ENCODE measurements at regions not wholly inside any gene's neighbourhood (a gene's known extent, or its start where the extent isn't known, plus 50 kb on each side); places are given as distances from the start of the nearest gene placed in this dataset.

DNA sequence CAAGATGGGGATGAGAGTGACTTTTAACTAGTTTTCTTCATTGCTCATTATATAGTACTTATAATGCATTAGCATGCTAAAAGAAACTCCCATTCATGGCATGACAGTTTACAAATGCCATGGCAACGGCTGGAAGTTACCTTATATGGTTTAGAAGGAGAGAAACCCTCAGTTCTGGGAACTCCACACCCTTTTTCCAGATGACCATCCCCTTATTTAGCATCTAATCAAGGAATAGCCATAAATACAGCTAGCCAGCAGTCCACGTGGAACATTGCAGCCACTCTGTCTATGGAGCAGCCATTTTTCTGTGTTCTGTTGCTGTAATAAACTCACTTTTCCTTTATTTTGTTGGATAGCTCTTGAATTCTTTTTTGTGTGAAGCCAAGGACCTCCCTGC is 1137.8 kb downstream of the CDH18 start:
- no peak overlapping the region for H3K27ac ChIP-seq (replicated peaks)
- TF ChIP-seq SPI1 (IDR thresholded peaks at IDR 0.05; ENCODE audit: borderline replicate concordance, low read depth) (no peak), POLR2AphosphoS5 (IDR thresholded peaks at IDR 0.05; ENCODE audit: low read depth) (no peak), GABPA (IDR thresholded peaks at IDR 0.05; ENCODE audit: low read depth) (no peak), CTCF (IDR thresholded peaks at IDR 0.05; ENCODE audit: insufficient read depth, low read length) (no peak)
- TF ChIP-seq, protein P1, sequence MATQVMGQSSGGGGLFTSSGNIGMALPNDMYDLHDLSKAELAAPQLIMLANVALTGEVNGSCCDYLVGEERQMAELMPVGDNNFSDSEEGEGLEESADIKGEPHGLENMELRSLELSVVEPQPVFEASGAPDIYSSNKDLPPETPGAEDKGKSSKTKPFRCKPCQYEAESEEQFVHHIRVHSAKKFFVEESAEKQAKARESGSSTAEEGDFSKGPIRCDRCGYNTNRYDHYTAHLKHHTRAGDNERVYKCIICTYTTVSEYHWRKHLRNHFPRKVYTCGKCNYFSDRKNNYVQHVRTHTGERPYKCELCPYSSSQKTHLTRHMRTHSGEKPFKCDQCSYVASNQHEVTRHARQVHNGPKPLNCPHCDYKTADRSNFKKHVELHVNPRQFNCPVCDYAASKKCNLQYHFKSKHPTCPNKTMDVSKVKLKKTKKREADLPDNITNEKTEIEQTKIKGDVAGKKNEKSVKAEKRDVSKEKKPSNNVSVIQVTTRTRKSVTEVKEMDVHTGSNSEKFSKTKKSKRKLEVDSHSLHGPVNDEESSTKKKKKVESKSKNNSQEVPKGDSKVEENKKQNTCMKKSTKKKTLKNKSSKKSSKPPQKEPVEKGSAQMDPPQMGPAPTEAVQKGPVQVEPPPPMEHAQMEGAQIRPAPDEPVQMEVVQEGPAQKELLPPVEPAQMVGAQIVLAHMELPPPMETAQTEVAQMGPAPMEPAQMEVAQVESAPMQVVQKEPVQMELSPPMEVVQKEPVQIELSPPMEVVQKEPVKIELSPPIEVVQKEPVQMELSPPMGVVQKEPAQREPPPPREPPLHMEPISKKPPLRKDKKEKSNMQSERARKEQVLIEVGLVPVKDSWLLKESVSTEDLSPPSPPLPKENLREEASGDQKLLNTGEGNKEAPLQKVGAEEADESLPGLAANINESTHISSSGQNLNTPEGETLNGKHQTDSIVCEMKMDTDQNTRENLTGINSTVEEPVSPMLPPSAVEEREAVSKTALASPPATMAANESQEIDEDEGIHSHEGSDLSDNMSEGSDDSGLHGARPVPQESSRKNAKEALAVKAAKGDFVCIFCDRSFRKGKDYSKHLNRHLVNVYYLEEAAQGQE (IDR thresholded peaks at IDR 0.05; ENCODE audit: insufficient replicate concordance, low read depth): no peak
- DNase-seq (ENCODE audit: low read depth in 1 of 2, low spot score in 1 of 2): no peak
- H3K27me3 ChIP-seq (ENCODE audit: insufficient read depth, poor library complexity, severe bottlenecking): no peaks in the 10 kb centered on the region
- no peak overlapping the region for H3K4me3 ChIP-seq (replicated peaks; ENCODE audit: insufficient read depth, low read length)

- no peak for DNase-seq (ENCODE audit: low read depth in 1 of 2, low spot score in 1 of 2)
- TF ChIP-seq POLR2AphosphoS5 (IDR thresholded peaks at IDR 0.05; ENCODE audit: low read depth) (no peak), CTCF (IDR thresholded peaks at IDR 0.05; ENCODE audit: insufficient read depth, low read length) (no peak), SPI1 (IDR thresholded peaks at IDR 0.05; ENCODE audit: borderline replicate concordance, low read depth) (no peak), GABPA (IDR thresholded peaks at IDR 0.05; ENCODE audit: low read depth) (no peak)
- TF ChIP-seq, protein P1 (IDR thresholded peaks at IDR 0.05; ENCODE audit: insufficient replicate concordance, low read depth): no peak
- no peak overlapping the region for H3K4me3 ChIP-seq (replicated peaks; ENCODE audit: insufficient read depth, low read length)
- H3K27ac ChIP-seq (replicated peaks): no peak overlapping the region
- no peaks in the 10 kb centered on the region for H3K27me3 ChIP-seq (ENCODE audit: insufficient read depth, poor library complexity, severe bottlenecking)
Observed at GRCh38 chr5:18872978-18873377, 1115.0 kb downstream of the CDH18 start.

DNA sequence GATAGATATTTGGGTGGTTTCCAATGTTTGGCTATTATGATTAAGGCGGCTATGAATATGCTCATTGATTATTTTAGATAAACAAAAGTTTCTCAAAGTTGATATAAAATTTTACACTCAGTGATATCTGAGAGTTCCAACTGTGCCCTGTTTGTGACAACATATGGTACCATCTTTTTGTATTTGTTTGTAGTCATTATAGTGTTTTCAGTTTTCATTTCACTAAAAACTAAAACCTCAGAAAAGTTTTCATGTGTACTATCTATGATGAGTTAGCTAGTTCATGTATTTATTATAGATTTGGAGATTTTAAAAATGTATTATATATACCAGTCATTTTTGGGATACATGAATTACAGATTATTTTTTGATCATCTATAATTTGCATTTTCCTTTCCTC is 1111.4 kb downstream of the CDH18 start:
- TF ChIP-seq SPI1 (IDR thresholded peaks at IDR 0.05; ENCODE audit: borderline replicate concordance, low read depth) (no peak), POLR2AphosphoS5 (IDR thresholded peaks at IDR 0.05; ENCODE audit: low read depth) (no peak), GABPA (IDR thresholded peaks at IDR 0.05; ENCODE audit: low read depth) (no peak), CTCF (IDR thresholded peaks at IDR 0.05; ENCODE audit: insufficient read depth, low read length) (no peak)
- TF ChIP-seq, protein P1 (IDR thresholded peaks at IDR 0.05; ENCODE audit: insufficient replicate concordance, low read depth): no peak
- H3K27me3 ChIP-seq (ENCODE audit: insufficient read depth, poor library complexity, severe bottlenecking): no peaks in the 10 kb centered on the region
- DNase-seq (ENCODE audit: low read depth in 1 of 2, low spot score in 1 of 2): no peak
- no peak overlapping the region for H3K4me3 ChIP-seq (replicated peaks; ENCODE audit: insufficient read depth, low read length)
- no peak overlapping the region for H3K27ac ChIP-seq (replicated peaks)

Data from HL-60 (cell line).